Chondrocyte (in vitro differentiated cells): ENCODE measurements at regions not wholly inside any gene's neighbourhood (a gene's known extent, or its start where the extent isn't known, plus 50 kb on each side); places are given as distances from the start of the nearest gene placed in this dataset.

Experiments used
- DNase-seq: peaks from one replicate; pipeline ENCODE4 v3.0.0; 2021; ENCODE audit warnings: mixed read lengths, low spot score
- H3K27ac Mint-ChIP-seq: one replicate; pipeline ENCODE4 v1.8.0; 2021; ENCODE audit warnings: mild to moderate bottlenecking, moderate library complexity, mixed read lengths; ENCODE audit not compliant: unreplicated experiment
- H3K27me3 Mint-ChIP-seq: 2 replicates; pipeline ENCODE4 v1.8.0; 2021; ENCODE audit warnings: low read depth, mixed read lengths
- H3K36me3 Mint-ChIP-seq: 2 replicates; pipeline ENCODE4 v1.8.0; 2021; ENCODE audit warnings: low read depth, mixed read lengths
- H3K4me1 Mint-ChIP-seq: 2 replicates; pipeline ENCODE4 v1.8.0; 2021; ENCODE audit warnings: low read depth, mild to moderate bottlenecking, mixed read lengths
- H3K4me3 Mint-ChIP-seq: one replicate; pipeline ENCODE4 v1.8.0; 2021; ENCODE audit warnings: mild to moderate bottlenecking, moderate library complexity, mixed read lengths; ENCODE audit not compliant: unreplicated experiment
- H3K9me3 Mint-ChIP-seq: 2 replicates; pipeline ENCODE4 v1.8.0; 2021; ENCODE audit warnings: low read depth, mixed read lengths
- CTCF ChIP-seq: fragments of 200-600 bp; sonication (generic); IDR thresholded peaks from 2 replicates; pipeline ENCODE4 v1.5.0; 2021; ENCODE audit warnings: antibody characterized with exemption, mild to moderate bottlenecking, moderate library complexity

GRCh38 chr5:68958428-68958827, 135.4 kb upstream of the SLC30A5 start:
- Mint-ChIP-seq H3K36me3 (peaks cover 1% of the 10 kb centered on the region), H3K4me1 (peaks cover 12% of the 10 kb centered on the region), H3K4me3 (no peak overlapping the region), H3K9me3 (no peaks in the 10 kb centered on the region), H3K27me3 (no peaks in the 10 kb centered on the region), H3K27ac (no peak overlapping the region)
- no peak for TF ChIP-seq CTCF
- DNase-seq: no peak

GRCh38 chr5:68960456-68960855, 133.4 kb upstream of the SLC30A5 start:
- no peak for DNase-seq
- Mint-ChIP-seq H3K4me3 (no peak overlapping the region), H3K9me3 (no peaks in the 10 kb centered on the region), H3K36me3 (peaks cover 1% of the 10 kb centered on the region), H3K27me3 (no peaks in the 10 kb centered on the region), H3K4me1 (peaks cover 6% of the 10 kb centered on the region), H3K27ac (no peak overlapping the region)
- no peak for TF ChIP-seq CTCF

- peaks cover 1% of the 10 kb centered on the region for H3K36me3 Mint-ChIP-seq
- DNase-seq: no peak
- no peak overlapping the region for H3K27ac Mint-ChIP-seq
- peaks cover 6% of the 10 kb centered on the region for H3K4me1 Mint-ChIP-seq
- no peak overlapping the region for H3K4me3 Mint-ChIP-seq
- H3K9me3 Mint-ChIP-seq: no peaks in the 10 kb centered on the region
- no peak for TF ChIP-seq CTCF
- H3K27me3 Mint-ChIP-seq: no peaks in the 10 kb centered on the region
These were observed 132.9 kb upstream of the SLC30A5 start for GRCh38 chr5:68960961-68961360.

GRCh38 chr5:68961762-68962161, 132.1 kb upstream of the SLC30A5 start:
- H3K4me1 Mint-ChIP-seq: peaks cover 6% of the 10 kb centered on the region
- H3K4me3 Mint-ChIP-seq: no peak overlapping the region
- H3K27me3 Mint-ChIP-seq: no peaks in the 10 kb centered on the region
- no peak overlapping the region for H3K27ac Mint-ChIP-seq
- peaks cover 1% of the 10 kb centered on the region for H3K36me3 Mint-ChIP-seq
- DNase-seq: no peak
- no peaks in the 10 kb centered on the region for H3K9me3 Mint-ChIP-seq
- no peak for TF ChIP-seq CTCF

- peak overlapping the region; percentile 37 for H3K27ac Mint-ChIP-seq
- peaks cover 6% of the 10 kb centered on the region for H3K4me1 Mint-ChIP-seq
- no peaks in the 10 kb centered on the region for H3K9me3 Mint-ChIP-seq
- peak overlapping the region; percentile 49 for H3K4me3 Mint-ChIP-seq
- H3K36me3 Mint-ChIP-seq: no peaks in the 10 kb centered on the region
- TF ChIP-seq CTCF: peak; percentile 98
- H3K27me3 Mint-ChIP-seq: no peaks in the 10 kb centered on the region
- no peak for DNase-seq
These were observed 130.9 kb upstream of the SLC30A5 start for GRCh38 chr5:68962757-68963484.
